ENCODE measurements at regions not wholly inside any gene's neighbourhood (a gene's known extent, or its start where the extent isn't known, plus 50 kb on each side); places are given as distances from the start of the nearest gene placed in this dataset.
"Not testable (repeated sequence)": the region's sequence is repeated elsewhere in the genome, so short reads cannot be mapped to it uniquely, and the experiment has no call there.

- H3K27ac ChIP-seq (ENCODE audit: low read depth in 2 of 2, low read length in 2 of 2) = no peak overlapping the region
- H3K9ac ChIP-seq (ENCODE audit: low read depth in 1 of 2, low read length in 2 of 2) = no peak overlapping the region
- H3K4me1 ChIP-seq (ENCODE audit: control insufficient read depth in 2 of 2, insufficient read depth in 2 of 2, low read length in 2 of 2) = no peaks in the 10 kb centered on the region
- no peaks in the 10 kb centered on the region for H3K36me3 ChIP-seq (ENCODE audit: control insufficient read depth in 2 of 2, insufficient read depth in 2 of 2, low read length in 2 of 2)
- H3K27me3 ChIP-seq (ENCODE audit: control insufficient read depth in 2 of 2, insufficient read depth in 2 of 2, low read length in 2 of 2) = no peaks in the 10 kb centered on the region
- H3K9me3 ChIP-seq (ENCODE audit: control insufficient read depth in 2 of 2, low read length in 2 of 2) = no peaks in the 10 kb centered on the region
- H3K4me3 ChIP-seq (ENCODE audit: low read length in 2 of 2) = no peak overlapping the region
Measured at GRCh38 chr4:97134456-97134855, 1008.8 kb downstream of the STPG2 start.

- Histone ChIP-seq H3K4me1 (ENCODE audit: control insufficient read depth in 2 of 2, insufficient read depth in 2 of 2, low read length in 2 of 2) (no peaks in the 10 kb centered on the region), H3K36me3 (ENCODE audit: control insufficient read depth in 2 of 2, insufficient read depth in 2 of 2, low read length in 2 of 2) (no peaks in the 10 kb centered on the region), H3K4me3 (ENCODE audit: low read length in 2 of 2) (no peak overlapping the region), H3K27me3 (ENCODE audit: control insufficient read depth in 2 of 2, insufficient read depth in 2 of 2, low read length in 2 of 2) (no peaks in the 10 kb centered on the region), H3K27ac (ENCODE audit: low read depth in 2 of 2, low read length in 2 of 2) (no peak overlapping the region), H3K9ac (ENCODE audit: low read depth in 1 of 2, low read length in 2 of 2) (no peak overlapping the region), H3K9me3 (ENCODE audit: control insufficient read depth in 2 of 2, low read length in 2 of 2) (no peaks in the 10 kb centered on the region)
Measured at GRCh38 chr4:97139791-97140190, 1003.5 kb downstream of the STPG2 start.

- H3K27ac ChIP-seq (ENCODE audit: low read depth in 2 of 2, low read length in 2 of 2) = no peak overlapping the region
Measured at GRCh38 chr4:97140545-97140944, 1002.7 kb downstream of the STPG2 start.

GRCh38 chr4:97141332-97141731, 1001.9 kb downstream of the STPG2 start:
- H3K4me1 ChIP-seq (ENCODE audit: control insufficient read depth in 2 of 2, insufficient read depth in 2 of 2, low read length in 2 of 2); H3K27ac ChIP-seq (ENCODE audit: low read depth in 2 of 2, low read length in 2 of 2); H3K27me3 ChIP-seq (ENCODE audit: control insufficient read depth in 2 of 2, insufficient read depth in 2 of 2, low read length in 2 of 2); H3K4me3 ChIP-seq (ENCODE audit: low read length in 2 of 2); H3K9ac ChIP-seq (ENCODE audit: low read depth in 1 of 2, low read length in 2 of 2); H3K36me3 ChIP-seq (ENCODE audit: control insufficient read depth in 2 of 2, insufficient read depth in 2 of 2, low read length in 2 of 2); H3K9me3 ChIP-seq (ENCODE audit: control insufficient read depth in 2 of 2, low read length in 2 of 2): not testable (repeated sequence)

More at GRCh38 chr4:97140545-97140944, 1002.7 kb downstream of the STPG2 start:
- no peaks in the 10 kb centered on the region for H3K36me3 ChIP-seq (ENCODE audit: control insufficient read depth in 2 of 2, insufficient read depth in 2 of 2, low read length in 2 of 2)
- no peak overlapping the region for H3K4me3 ChIP-seq (ENCODE audit: low read length in 2 of 2)
- H3K27me3 ChIP-seq (ENCODE audit: control insufficient read depth in 2 of 2, insufficient read depth in 2 of 2, low read length in 2 of 2) = no peaks in the 10 kb centered on the region
- H3K9ac ChIP-seq (ENCODE audit: low read depth in 1 of 2, low read length in 2 of 2) = no peak overlapping the region
- no peaks in the 10 kb centered on the region for H3K9me3 ChIP-seq (ENCODE audit: control insufficient read depth in 2 of 2, low read length in 2 of 2)
- H3K4me1 ChIP-seq (ENCODE audit: control insufficient read depth in 2 of 2, insufficient read depth in 2 of 2, low read length in 2 of 2) = no peaks in the 10 kb centered on the region

GRCh38 chr4:97142410-97142809, 1000.9 kb downstream of the STPG2 start:
- Histone ChIP-seq H3K9ac (ENCODE audit: low read depth in 1 of 2, low read length in 2 of 2) (no peak overlapping the region), H3K27ac (ENCODE audit: low read depth in 2 of 2, low read length in 2 of 2) (no peak overlapping the region), H3K9me3 (ENCODE audit: control insufficient read depth in 2 of 2, low read length in 2 of 2) (no peaks in the 10 kb centered on the region)

GRCh38 chr4:97142893-97143292, 1000.4 kb downstream of the STPG2 start:
- Histone ChIP-seq H3K4me1 (ENCODE audit: control insufficient read depth in 2 of 2, insufficient read depth in 2 of 2, low read length in 2 of 2) (no peaks in the 10 kb centered on the region), H3K4me3 (ENCODE audit: low read length in 2 of 2) (no peak overlapping the region)

More at GRCh38 chr4:97142410-97142809, 1000.9 kb downstream of the STPG2 start:
- Histone ChIP-seq H3K4me3 (ENCODE audit: low read length in 2 of 2) (no peak overlapping the region), H3K4me1 (ENCODE audit: control insufficient read depth in 2 of 2, insufficient read depth in 2 of 2, low read length in 2 of 2) (no peaks in the 10 kb centered on the region), H3K36me3 (ENCODE audit: control insufficient read depth in 2 of 2, insufficient read depth in 2 of 2, low read length in 2 of 2) (no peaks in the 10 kb centered on the region), H3K27me3 (ENCODE audit: control insufficient read depth in 2 of 2, insufficient read depth in 2 of 2, low read length in 2 of 2) (no peaks in the 10 kb centered on the region)

GRCh38 chr4:97144199-97144598, 999.1 kb downstream of the STPG2 start:
- H3K9ac ChIP-seq (ENCODE audit: low read depth in 1 of 2, low read length in 2 of 2) = no peak overlapping the region
- no peak overlapping the region for H3K27ac ChIP-seq (ENCODE audit: low read depth in 2 of 2, low read length in 2 of 2)
- H3K9me3 ChIP-seq (ENCODE audit: control insufficient read depth in 2 of 2, low read length in 2 of 2) = no peaks in the 10 kb centered on the region
- no peak overlapping the region for H3K4me3 ChIP-seq (ENCODE audit: low read length in 2 of 2)
- no peaks in the 10 kb centered on the region for H3K36me3 ChIP-seq (ENCODE audit: control insufficient read depth in 2 of 2, insufficient read depth in 2 of 2, low read length in 2 of 2)
- no peaks in the 10 kb centered on the region for H3K27me3 ChIP-seq (ENCODE audit: control insufficient read depth in 2 of 2, insufficient read depth in 2 of 2, low read length in 2 of 2)
- no peaks in the 10 kb centered on the region for H3K4me1 ChIP-seq (ENCODE audit: control insufficient read depth in 2 of 2, insufficient read depth in 2 of 2, low read length in 2 of 2)

More at GRCh38 chr4:97142893-97143292, 1000.4 kb downstream of the STPG2 start:
- Histone ChIP-seq H3K9me3 (ENCODE audit: control insufficient read depth in 2 of 2, low read length in 2 of 2) (no peaks in the 10 kb centered on the region), H3K27me3 (ENCODE audit: control insufficient read depth in 2 of 2, insufficient read depth in 2 of 2, low read length in 2 of 2) (no peaks in the 10 kb centered on the region), H3K9ac (ENCODE audit: low read depth in 1 of 2, low read length in 2 of 2) (no peak overlapping the region), H3K27ac (ENCODE audit: low read depth in 2 of 2, low read length in 2 of 2) (no peak overlapping the region), H3K36me3 (ENCODE audit: control insufficient read depth in 2 of 2, insufficient read depth in 2 of 2, low read length in 2 of 2) (no peaks in the 10 kb centered on the region)

- no peaks in the 10 kb centered on the region for H3K36me3 ChIP-seq (ENCODE audit: control insufficient read depth in 2 of 2, insufficient read depth in 2 of 2, low read length in 2 of 2)
- H3K4me3 ChIP-seq (ENCODE audit: low read length in 2 of 2) = no peak overlapping the region
- H3K4me1 ChIP-seq (ENCODE audit: control insufficient read depth in 2 of 2, insufficient read depth in 2 of 2, low read length in 2 of 2) = no peaks in the 10 kb centered on the region
- H3K27me3 ChIP-seq (ENCODE audit: control insufficient read depth in 2 of 2, insufficient read depth in 2 of 2, low read length in 2 of 2) = no peaks in the 10 kb centered on the region
- no peaks in the 10 kb centered on the region for H3K9me3 ChIP-seq (ENCODE audit: control insufficient read depth in 2 of 2, low read length in 2 of 2)
- no peak overlapping the region for H3K9ac ChIP-seq (ENCODE audit: low read depth in 1 of 2, low read length in 2 of 2)
- H3K27ac ChIP-seq (ENCODE audit: low read depth in 2 of 2, low read length in 2 of 2) = no peak overlapping the region
Measured at GRCh38 chr4:97150966-97151365, 992.3 kb downstream of the STPG2 start.

GRCh38 chr4:97152149-97152548, 991.1 kb downstream of the STPG2 start:
- no peaks in the 10 kb centered on the region for H3K9me3 ChIP-seq (ENCODE audit: control insufficient read depth in 2 of 2, low read length in 2 of 2)
- H3K4me3 ChIP-seq (ENCODE audit: low read length in 2 of 2) = no peak overlapping the region
- no peak overlapping the region for H3K27ac ChIP-seq (ENCODE audit: low read depth in 2 of 2, low read length in 2 of 2)
- H3K4me1 ChIP-seq (ENCODE audit: control insufficient read depth in 2 of 2, insufficient read depth in 2 of 2, low read length in 2 of 2) = no peaks in the 10 kb centered on the region
- H3K9ac ChIP-seq (ENCODE audit: low read depth in 1 of 2, low read length in 2 of 2) = no peak overlapping the region
- no peaks in the 10 kb centered on the region for H3K36me3 ChIP-seq (ENCODE audit: control insufficient read depth in 2 of 2, insufficient read depth in 2 of 2, low read length in 2 of 2)
- no peaks in the 10 kb centered on the region for H3K27me3 ChIP-seq (ENCODE audit: control insufficient read depth in 2 of 2, insufficient read depth in 2 of 2, low read length in 2 of 2)

GRCh38 chr4:97153042-97153441, 990.2 kb downstream of the STPG2 start:
- Histone ChIP-seq H3K4me3 (ENCODE audit: low read length in 2 of 2) (no peak overlapping the region), H3K27me3 (ENCODE audit: control insufficient read depth in 2 of 2, insufficient read depth in 2 of 2, low read length in 2 of 2) (no peaks in the 10 kb centered on the region), H3K9ac (ENCODE audit: low read depth in 1 of 2, low read length in 2 of 2) (no peak overlapping the region), H3K9me3 (ENCODE audit: control insufficient read depth in 2 of 2, low read length in 2 of 2) (no peaks in the 10 kb centered on the region), H3K4me1 (ENCODE audit: control insufficient read depth in 2 of 2, insufficient read depth in 2 of 2, low read length in 2 of 2) (no peaks in the 10 kb centered on the region), H3K36me3 (ENCODE audit: control insufficient read depth in 2 of 2, insufficient read depth in 2 of 2, low read length in 2 of 2) (no peaks in the 10 kb centered on the region), H3K27ac (ENCODE audit: low read depth in 2 of 2, low read length in 2 of 2) (no peak overlapping the region)

GRCh38 chr4:97159625-97160024, 983.7 kb downstream of the STPG2 start:
- H3K9me3 ChIP-seq (ENCODE audit: control insufficient read depth in 2 of 2, low read length in 2 of 2) = no peaks in the 10 kb centered on the region
- peaks cover 0 to 9% of the 10 kb centered on the region in 2 donors for H3K4me1 ChIP-seq (ENCODE audit: control insufficient read depth in 2 of 2, insufficient read depth in 2 of 2, low read length in 2 of 2)
- no peak overlapping the region for H3K27ac ChIP-seq (ENCODE audit: low read depth in 2 of 2, low read length in 2 of 2)
- no peaks in the 10 kb centered on the region for H3K27me3 ChIP-seq (ENCODE audit: control insufficient read depth in 2 of 2, insufficient read depth in 2 of 2, low read length in 2 of 2)
- H3K9ac ChIP-seq (ENCODE audit: low read depth in 1 of 2, low read length in 2 of 2) = no peak overlapping the region
- no peaks in the 10 kb centered on the region for H3K36me3 ChIP-seq (ENCODE audit: control insufficient read depth in 2 of 2, insufficient read depth in 2 of 2, low read length in 2 of 2)
- H3K4me3 ChIP-seq (ENCODE audit: low read length in 2 of 2) = no peak overlapping the region
